SK-N-SH (cell line): ENCODE measurements at regions not wholly inside any gene's neighbourhood (a gene's known extent, or its start where the extent isn't known, plus 50 kb on each side); places are given as distances from the start of the nearest gene placed in this dataset.

Experiments
- CTCF ChIA-PET: fragments of 300-600, 350-600 bp; formaldehyde crosslinking; extraction: SDS; loops from one replicate; lab custom pipeline; 2021; lab: Yijun Ruan, JAX
- POLR2A ChIA-PET: fragments of 350-600 bp; sonication (Branson Sonifier 250); formaldehyde crosslinking; extraction: SDS; loops from one replicate; lab custom pipeline; 2020; ENCODE audit warnings: antibody characterized with exemption, inconsistent platforms; lab: Yijun Ruan, JAX
- DNase-seq: peaks from one replicate; pipeline ENCODE4 v3.0.0; 2012
- H2AFZ ChIP-seq: fragments of 200-600 bp; sonication (generic); 2 replicates; pipeline ENCODE4 v1.8.1; 2016; ENCODE audit warnings: antibody characterized with exemption, mild to moderate bottlenecking, low read depth
- H3F3A ChIP-seq: fragments of 200-600 bp; sonication (generic); replicated peaks from 2 replicates; pipeline ENCODE3; 2016; ENCODE audit warnings: antibody characterized with exemption, mild to moderate bottlenecking; ENCODE audit not compliant: insufficient read depth
- H3K27ac ChIP-seq, 2 experiments: fragments of 200-500 bp in 1 of 2; fragments of 200-600 bp in 1 of 2; sonication (Bioruptor generic) in 1 of 2; sonication (generic), shearing (Covaris generic) in 1 of 2; 2 replicates each; pipeline versions ENCODE4 v1.5.1 to v1.6.1; 2014 to 2016; ENCODE audit warnings: low read depth in 2 of 2, inconsistent platforms in 1 of 2, low read length in 1 of 2, mild to moderate bottlenecking in 1 of 2, mixed read lengths in 1 of 2
- H3K27me3 ChIP-seq: fragments of 200-600 bp; sonication (generic), shearing (Covaris generic); 2 replicates; pipeline ENCODE4 v1.6.1; 2016; ENCODE audit warnings: mixed run types; ENCODE audit not compliant: insufficient read depth
- H3K36me3 ChIP-seq, 2 experiments: fragments of 200-500 bp in 1 of 2; fragments of 200-600 bp in 1 of 2; sonication (Bioruptor generic) in 1 of 2; sonication (generic) in 1 of 2; replicated peaks in 1 of 2; 2 replicates each; pipeline versions ENCODE3 to v1.5.1; 2014 to 2016; ENCODE audit warnings: low read length in 1 of 2, mild to moderate bottlenecking in 1 of 2; ENCODE audit not compliant: insufficient read depth in 2 of 2, control insufficient read depth in 1 of 2
- H3K4me1 ChIP-seq, 2 experiments: fragments of 200-500 bp in 1 of 2; fragments of 200-600 bp in 1 of 2; sonication (Bioruptor generic) in 1 of 2; sonication (generic), shearing (Covaris generic) in 1 of 2; 2 replicates each; pipeline versions ENCODE4 v1.5.1 to v1.6.1; 2014 to 2016; ENCODE audit warnings: low read depth in 1 of 2, low read length in 1 of 2, mixed run types in 1 of 2; ENCODE audit not compliant: insufficient read depth in 2 of 2, control insufficient read depth in 1 of 2
- H3K4me2 ChIP-seq: fragments of 200-600 bp; sonication (generic), shearing (Covaris generic); 2 replicates; pipeline ENCODE4 v1.6.1; 2017; ENCODE audit warnings: mixed run types
- H3K4me3 ChIP-seq, 2 experiments: fragments of 200-500 bp in 1 of 2; fragments of 200-600 bp in 1 of 2; sonication (Bioruptor generic) in 1 of 2; sonication (generic), shearing (Covaris generic) in 1 of 2; 2 replicates each; pipeline versions ENCODE4 v1.5.1 to v1.8.1; 2014 to 2016; ENCODE audit warnings: low read depth in 2 of 2, inconsistent platforms in 1 of 2, low read length in 1 of 2, mild to moderate bottlenecking in 1 of 2, mixed read lengths in 1 of 2, moderate library complexity in 1 of 2
- H3K79me2 ChIP-seq: fragments of 200-600 bp; sonication (generic); 2 replicates; pipeline ENCODE4 v1.8.1; 2017; ENCODE audit warnings: mild to moderate bottlenecking; ENCODE audit not compliant: insufficient read depth
- H3K9ac ChIP-seq: fragments of 200-600 bp; sonication (generic); 2 replicates; pipeline ENCODE4 v1.6.1; 2017; ENCODE audit warnings: mixed run types
- H3K9me2 ChIP-seq: fragments of 200-600 bp; sonication (generic); 2 replicates; pipeline ENCODE4 v1.6.1; 2017; ENCODE audit warnings: mixed run types
- H3K9me3 ChIP-seq: fragments of 200-600 bp; sonication (generic); 2 replicates; pipeline ENCODE4 v1.6.1; 2017; ENCODE audit warnings: mixed run types, mild to moderate bottlenecking, moderate library complexity
- H4K20me1 ChIP-seq: fragments of 200-600 bp; sonication (generic); 2 replicates; pipeline ENCODE4 v1.6.1; 2017; ENCODE audit warnings: mild to moderate bottlenecking, mixed run types; ENCODE audit not compliant: insufficient read depth
- EP300 ChIP-seq, 2 experiments: IDR thresholded peaks; 2 replicates each; pipeline versions ENCODE4 v1.4.0 to v1.6.1; 2012; ENCODE audit warnings: borderline replicate concordance in 1 of 2, low read depth in 1 of 2, low read length in 1 of 2
- EZH2phosphoT487 ChIP-seq: fragments of 200-600 bp; sonication (generic); IDR thresholded peaks from 2 replicates; pipeline ENCODE4 v1.6.1; 2017; ENCODE audit warnings: low read depth, mixed run types, mild to moderate bottlenecking, antibody characterized with exemption, moderate library complexity, borderline replicate concordance
- FOXM1 ChIP-seq: IDR thresholded peaks from 2 replicates; pipeline ENCODE4 v1.4.0; 2012; ENCODE audit warnings: low read depth, mild to moderate bottlenecking
- GATA2 ChIP-seq: sonication (generic); formaldehyde crosslinking; IDR thresholded peaks from 2 replicates; pipeline ENCODE4 v1.5.0; 2020; ENCODE audit warnings: mild to moderate bottlenecking, missing genetic modification reagents
- IRF3 ChIP-seq: fragments of 150-350 bp; IDR thresholded peaks from 2 replicates; pipeline ENCODE4 v1.6.1; 2016; ENCODE audit warnings: mild to moderate bottlenecking, low read depth, low read length
- MAX ChIP-seq: IDR thresholded peaks from 2 replicates; pipeline ENCODE4 v1.4.0; 2012; ENCODE audit warnings: low read depth
- NFIC ChIP-seq: IDR thresholded peaks from 2 replicates; pipeline ENCODE4 v1.4.0; 2012; ENCODE audit warnings: borderline replicate concordance
- REST ChIP-seq: IDR thresholded peaks from 2 replicates; pipeline ENCODE4 v1.6.1; 2012; ENCODE audit warnings: mild to moderate bottlenecking, low read depth, low read length, moderate library complexity
- SMC3 ChIP-seq: IDR thresholded peaks from 2 replicates; pipeline ENCODE4 v1.6.1; 2012; ENCODE audit warnings: low read depth, low read length, improper control_type of control experiment
- USF2 ChIP-seq: fragments of 150-350 bp; IDR thresholded peaks from 2 replicates; pipeline ENCODE4 v1.6.1; 2017; ENCODE audit warnings: antibody characterized with exemption, low read length, low read depth, borderline replicate concordance
- YY1 ChIP-seq: IDR thresholded peaks from 2 replicates; pipeline ENCODE4 v1.4.0; 2012; ENCODE audit warnings: low read depth, mild to moderate bottlenecking
- ZBTB33 ChIP-seq: IDR thresholded peaks from 2 replicates; pipeline ENCODE4 v1.4.0; 2012; ENCODE audit warnings: low read depth, borderline replicate concordance
- WGBS: methylation state at CpG from one replicate; pipeline ENCODE4 v1.1.6; 2017; ENCODE audit warnings: low lambda C conversion rate; 5-methylcytosine and 5-hydroxymethylcytosine counted together

GRCh38 chr4:124890522-124890921, 178.0 kb upstream of the ANKRD50 start:
- no peaks in the 10 kb centered on the region for H3K36me3 ChIP-seq

GRCh38 chr4:124887739-124888138, 175.2 kb upstream of the ANKRD50 start:
- no peaks in the 10 kb centered on the region; the same call in 1 of the 2 replicates for H3K9me2 ChIP-seq
- ChIA-PET POLR2A (no interaction called here), CTCF (no interaction called here)
- H3K4me1 ChIP-seq = no peaks in the 10 kb centered on the region
- H3K9ac ChIP-seq = no peak overlapping the region
- no peak overlapping the region for H3K4me3 ChIP-seq
- H3K79me2 ChIP-seq = no peaks in the 10 kb centered on the region
- no peaks in the 10 kb centered on the region for H4K20me1 ChIP-seq
- H2AFZ ChIP-seq = no peak overlapping the region
- no peaks in the 10 kb centered on the region for H3F3A ChIP-seq
- 91% methylated on average over 3 of the region's 3 CpGs for WGBS
- no peak overlapping the region for H3K27ac ChIP-seq
- no peak for DNase-seq
- H3K36me3 ChIP-seq = no peaks in the 10 kb centered on the region
- no peaks in the 10 kb centered on the region for H3K27me3 ChIP-seq
- no peaks in the 10 kb centered on the region for H3K9me3 ChIP-seq
- no peak overlapping the region for H3K4me2 ChIP-seq
- TF ChIP-seq IRF3 (no peak), USF2 (no peak), GATA2 (peak; percentile 60), EP300 (IDR thresholded peaks at IDR 0.05; ENCODE audit: borderline replicate concordance in 1 of 2, low read depth in 1 of 2, low read length in 1 of 2) (peak in 1 of 2 experiments; percentile 13; a peak in 1 of 4 replicates), ZBTB33 (no peak), SMC3 (no peak), YY1 (no peak)

More at GRCh38 chr4:124890522-124890921, 178.0 kb upstream of the ANKRD50 start:
- H3K9ac ChIP-seq = no peak overlapping the region
- no peak for TF ChIP-seq EZH2phosphoT487
- no peak for TF ChIP-seq USF2
- TF ChIP-seq FOXM1 = no peak
- no peak for TF ChIP-seq REST
- no peak for TF ChIP-seq MAX
- TF ChIP-seq NFIC = no peak
- TF ChIP-seq GATA2 = no peak
- TF ChIP-seq, all 33 proteins: peak for 0
- H3F3A ChIP-seq = no peaks in the 10 kb centered on the region
- no peaks in the 10 kb centered on the region for H3K79me2 ChIP-seq
- H3K4me2 ChIP-seq = no peak overlapping the region
- WGBS = 77% methylated on average over 3 of the region's 3 CpGs
- no peaks in the 10 kb centered on the region for H3K4me1 ChIP-seq
- no peak overlapping the region for H2AFZ ChIP-seq
- no peaks in the 10 kb centered on the region for H3K27me3 ChIP-seq
- no peak overlapping the region for H3K4me3 ChIP-seq
- H4K20me1 ChIP-seq = no peaks in the 10 kb centered on the region
- no peak for DNase-seq
- H3K9me2 ChIP-seq = no peaks in the 10 kb centered on the region; the same call in 1 of the 2 replicates
- ChIA-PET POLR2A (no interaction called here), CTCF (interaction anchor here (0.9 to 1.2 kb wide), 3 partner anchors 13 to 556 kb away, joined by 3 to 4 read pairs (median 3); no protein-coding TSS in a partner anchor)
- H3K27ac ChIP-seq = no peak overlapping the region
- H3K9me3 ChIP-seq = no peaks in the 10 kb centered on the region
